CMK (cell line): ENCODE measurements at regions not wholly inside any gene's neighbourhood (a gene's known extent, or its start where the extent isn't known, plus 50 kb on each side); places are given as distances from the start of the nearest gene placed in this dataset.
"Not testable (repeated sequence)": the region's sequence is repeated elsewhere in the genome, so short reads cannot be mapped to it uniquely, and the experiment has no call there.

ENCODE experiments used
- DNase-seq: peaks from one replicate; pipeline ENCODE4 v3.0.0-alpha.2; 2010; ENCODE audit warnings: low read depth

DNA sequence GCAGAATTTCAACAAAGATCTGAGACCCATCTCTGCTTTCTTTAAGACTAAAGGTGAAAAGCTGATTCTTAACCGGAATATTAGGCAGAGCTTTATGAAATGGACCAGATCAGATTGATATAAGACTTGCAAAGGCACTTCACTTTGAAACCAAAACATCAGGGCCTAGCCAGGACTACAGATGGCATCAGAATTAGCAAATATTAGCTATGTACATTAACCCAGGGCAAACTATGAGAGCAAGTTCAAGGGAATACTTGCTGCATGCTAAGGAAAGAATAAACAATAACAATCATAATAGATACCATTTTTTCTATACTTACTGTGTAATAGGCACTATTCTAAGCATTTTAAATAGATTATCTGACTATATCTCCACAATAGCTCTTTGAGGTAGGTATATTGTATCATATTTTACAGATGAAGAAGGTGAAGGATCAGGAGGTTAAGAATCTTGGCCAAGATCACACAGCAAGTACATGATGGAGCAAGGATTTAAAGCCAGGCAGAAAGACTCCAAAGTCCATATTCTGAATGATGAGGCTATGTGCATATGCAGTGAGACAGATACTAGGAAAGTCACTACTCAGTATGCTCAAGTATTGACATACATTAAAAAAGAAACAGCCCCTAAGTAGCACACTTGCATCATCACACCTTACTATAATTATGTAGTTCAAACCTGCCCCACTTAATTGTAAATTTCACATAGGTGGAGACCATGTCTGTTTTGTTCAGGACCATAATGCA is 209.3 kb upstream of the PKN2 start:
- no peak for DNase-seq

DNA sequence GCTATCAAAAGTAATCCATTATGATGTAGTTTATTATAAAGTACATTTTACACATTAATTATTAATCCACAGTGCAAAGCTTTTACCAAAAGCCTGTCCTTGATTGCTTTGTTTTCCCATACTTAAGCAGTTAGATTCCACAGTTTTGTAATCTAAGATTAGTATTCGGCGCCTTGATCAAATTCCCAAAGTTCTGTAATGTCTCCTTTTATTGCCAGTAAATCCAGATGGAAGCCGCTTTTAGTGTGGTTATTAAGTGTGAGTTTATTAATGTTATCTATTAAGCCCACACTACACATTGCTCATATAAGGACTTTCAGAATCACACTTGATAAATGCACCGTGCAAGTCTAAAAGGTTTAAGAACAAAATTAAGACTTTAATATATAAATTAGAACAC is 199.2 kb upstream of the PKN2 start:
- no peak for DNase-seq

- no peak for DNase-seq
These were observed 195.8 kb upstream of the PKN2 start for GRCh38 chr1:88488237-88488636.

- no peak for DNase-seq
These were observed 193.4 kb upstream of the PKN2 start for GRCh38 chr1:88490676-88491075.

DNA sequence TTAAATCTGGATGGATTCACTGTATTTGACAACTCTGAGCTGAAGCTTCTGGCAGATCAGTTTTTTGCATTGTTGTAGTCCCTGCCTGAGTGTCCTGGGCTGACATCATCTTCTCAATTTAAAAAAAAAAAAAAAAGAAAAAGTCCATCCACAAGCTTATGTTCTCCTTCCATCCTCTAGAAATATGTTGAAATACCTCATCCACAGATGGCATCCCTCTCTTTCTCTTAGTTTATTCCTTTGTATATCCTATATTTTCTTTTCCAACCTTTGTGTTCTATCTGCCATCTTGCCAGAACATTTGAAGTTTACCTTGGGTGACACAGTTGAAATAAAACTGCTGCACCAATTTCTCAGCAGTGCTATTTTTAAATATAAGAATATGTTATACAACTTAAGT is 184.4 kb upstream of the PKN2 start:
- DNase-seq: no peak

DNA sequence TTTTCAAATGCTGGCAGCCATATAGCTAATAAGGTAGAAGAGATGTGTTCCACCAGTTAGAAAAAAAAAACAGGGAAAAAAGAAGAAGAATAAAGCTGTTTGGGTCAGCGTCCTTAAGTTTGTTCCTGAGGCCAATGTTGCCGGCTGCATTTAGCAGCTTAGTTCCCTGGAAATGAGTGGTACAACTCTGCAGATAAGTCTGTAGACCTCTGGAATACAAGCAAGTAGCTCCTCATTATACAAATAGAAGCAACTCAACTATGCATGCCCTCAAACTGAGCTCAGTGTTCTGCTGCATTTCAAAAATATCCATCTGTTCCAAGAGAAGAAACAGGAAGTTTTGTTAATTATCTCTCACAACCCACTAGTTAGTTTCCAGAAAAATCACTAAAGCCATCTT is 181.2 kb upstream of the PKN2 start:
- DNase-seq: no peak

- no peak for DNase-seq
These were observed 180.4 kb upstream of the PKN2 start for GRCh38 chr1:88503646-88504045.

- no peak for DNase-seq
These were observed 179.5 kb upstream of the PKN2 start for GRCh38 chr1:88504601-88505000.

GRCh38 chr1:88509379-88509778 is 174.7 kb upstream of the PKN2 start:
- DNase-seq: no peak

DNA sequence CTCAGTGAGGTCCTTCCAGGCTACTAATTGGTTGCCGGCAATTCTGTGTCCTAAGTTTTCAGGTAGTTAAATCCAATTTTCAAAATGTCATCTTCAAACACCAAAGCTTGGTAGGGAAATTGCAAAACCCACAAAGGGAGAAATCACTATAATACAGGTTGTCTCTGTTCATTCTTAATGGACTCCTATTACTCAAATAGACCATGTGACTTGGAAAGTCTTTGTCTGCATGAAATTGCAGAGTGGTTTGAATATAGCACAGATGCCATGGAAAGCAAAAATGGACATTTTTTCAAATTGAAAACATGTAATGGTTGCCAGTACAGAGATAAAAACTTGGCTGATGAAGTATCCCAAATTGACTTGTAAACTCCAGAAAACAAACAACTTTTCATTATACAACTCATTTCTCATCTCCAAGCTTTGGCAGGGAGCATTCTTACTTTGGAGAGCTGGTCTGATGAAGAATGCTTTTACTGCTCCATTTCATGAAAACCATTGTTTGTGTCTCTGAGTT is 169.5 kb upstream of the PKN2 start:
- no peak for DNase-seq

DNA sequence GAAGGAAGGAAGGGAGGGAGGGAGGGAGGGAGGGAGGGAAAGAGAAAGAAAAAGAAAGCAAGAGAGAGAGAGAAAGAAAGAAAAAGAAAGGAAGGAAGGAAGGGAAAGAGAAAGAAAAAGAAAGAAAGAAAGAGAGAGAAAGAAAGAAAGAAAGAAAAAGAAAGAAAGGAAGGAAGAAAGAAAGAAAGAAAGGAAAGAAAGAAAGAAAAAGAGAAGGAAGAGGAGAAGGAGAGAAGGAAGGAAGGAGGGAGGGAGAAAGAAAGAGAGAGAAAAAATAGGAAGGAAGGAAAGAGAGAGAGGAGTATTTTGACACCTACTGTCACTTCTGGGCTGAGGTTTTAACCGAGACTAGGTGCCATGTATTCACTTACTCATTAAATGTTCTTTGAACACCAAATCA is 166.6 kb upstream of the PKN2 start:
- DNase-seq: not testable (repeated sequence)

DNA sequence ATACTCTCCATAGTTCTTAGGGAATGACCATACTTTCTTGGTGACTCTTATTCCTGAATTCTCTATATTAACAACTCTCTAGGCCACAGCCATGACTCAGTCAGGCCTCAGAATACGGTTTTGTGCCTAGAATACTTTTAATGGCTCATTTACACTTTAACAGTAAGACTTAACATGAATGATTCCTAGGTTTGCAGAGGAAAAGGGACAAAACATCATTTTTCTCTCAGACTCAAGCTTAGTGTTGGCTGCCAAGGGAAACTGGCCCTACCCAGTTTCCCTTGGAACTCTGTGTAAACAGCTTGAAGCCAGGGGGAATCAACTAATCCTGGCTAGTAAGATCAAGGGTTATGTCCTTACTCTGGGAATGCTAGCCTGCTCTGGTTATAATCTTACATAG is 164.9 kb upstream of the PKN2 start:
- DNase-seq: no peak

GRCh38 chr1:88523854-88524528 is 160.1 kb upstream of the PKN2 start:
- DNase-seq: no peak

DNA sequence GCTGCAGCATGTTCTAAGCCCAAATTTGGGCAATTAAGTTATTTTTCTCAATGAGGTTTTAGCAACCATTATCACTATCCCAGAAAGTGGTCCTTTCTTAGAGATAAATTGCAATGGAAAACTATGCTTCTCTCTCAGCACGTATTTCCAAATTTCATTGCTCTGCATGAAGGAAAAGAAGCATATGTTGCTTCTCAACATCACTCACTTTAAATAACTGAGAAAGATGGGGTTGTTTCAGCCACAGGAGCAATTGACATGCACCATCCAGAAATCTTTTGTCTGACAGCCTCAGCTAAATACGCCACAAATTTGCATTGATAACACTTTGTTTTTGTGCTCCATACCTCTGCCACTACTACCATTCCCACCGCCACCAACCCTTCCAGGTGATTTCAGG is 157.6 kb upstream of the PKN2 start:
- DNase-seq: no peak

GRCh38 chr1:88528792-88529191 is 155.3 kb upstream of the PKN2 start:
- DNase-seq: no peak

DNA sequence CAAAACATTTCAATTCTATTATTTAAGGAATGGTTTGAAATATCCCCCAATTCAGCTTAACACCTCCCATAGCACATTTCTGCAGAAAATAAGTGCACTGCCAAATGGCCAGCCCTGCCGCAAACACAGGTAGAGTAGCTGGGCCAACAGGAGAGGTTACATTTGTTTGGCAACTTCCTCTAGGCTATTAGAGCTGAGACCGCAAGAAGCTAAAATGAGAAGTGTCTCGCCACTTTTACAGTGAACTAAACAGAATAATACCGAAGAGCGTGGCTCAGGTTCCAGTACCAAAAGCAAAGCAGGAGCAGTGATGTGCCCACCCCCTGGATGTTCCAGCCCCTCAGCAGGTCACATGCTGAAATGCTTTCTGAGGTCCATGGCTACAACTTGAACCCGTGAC is 154.5 kb upstream of the PKN2 start:
- DNase-seq: no peak

DNA sequence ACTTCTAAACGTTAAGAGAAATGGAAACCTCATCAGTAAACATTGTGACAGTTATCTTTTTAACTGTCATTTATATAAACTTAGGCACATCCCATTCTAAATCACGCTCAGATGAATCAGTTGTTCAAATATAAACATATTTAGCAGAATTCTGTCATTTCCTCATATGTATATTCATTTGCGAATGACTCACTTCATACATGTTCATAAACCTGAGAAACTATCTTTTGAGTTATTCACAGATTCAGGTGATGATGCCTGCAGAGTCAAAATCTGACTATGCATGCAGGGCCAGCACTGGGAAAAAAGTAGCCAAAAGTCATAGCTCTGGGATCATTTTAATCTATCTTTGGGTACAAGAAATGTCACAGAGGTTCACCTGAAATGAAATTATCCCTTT is 153.8 kb upstream of the PKN2 start:
- no peak for DNase-seq

DNA sequence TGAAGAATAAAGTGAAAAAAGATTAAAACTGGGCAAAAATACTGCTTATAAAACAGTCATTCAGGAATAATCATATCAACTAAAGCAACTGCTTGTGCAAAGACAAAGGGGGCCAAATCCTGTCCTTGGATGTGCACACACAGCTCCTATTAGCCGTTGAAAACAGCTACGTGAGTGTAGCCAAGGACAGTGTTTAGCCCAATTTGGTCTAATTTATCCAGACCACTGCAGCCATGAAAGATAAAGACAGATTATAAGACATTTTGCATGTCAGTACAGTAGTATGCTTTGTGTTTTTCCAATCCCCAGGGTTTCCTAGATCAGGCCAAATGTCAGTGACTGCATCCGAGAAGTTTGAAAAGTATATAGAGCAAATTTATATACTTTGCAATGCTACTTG is 146.3 kb upstream of the PKN2 start:
- DNase-seq: no peak

GRCh38 chr1:88538222-88538899 is 145.7 kb upstream of the PKN2 start:
- no peak for DNase-seq

- DNase-seq: no peak
These were observed 143.8 kb upstream of the PKN2 start for GRCh38 chr1:88540255-88540654.

GRCh38 chr1:88541596-88541995 is 142.5 kb upstream of the PKN2 start:
- DNase-seq: no peak

- no peak for DNase-seq
These were observed 139.9 kb upstream of the PKN2 start for GRCh38 chr1:88544195-88544594.

DNA sequence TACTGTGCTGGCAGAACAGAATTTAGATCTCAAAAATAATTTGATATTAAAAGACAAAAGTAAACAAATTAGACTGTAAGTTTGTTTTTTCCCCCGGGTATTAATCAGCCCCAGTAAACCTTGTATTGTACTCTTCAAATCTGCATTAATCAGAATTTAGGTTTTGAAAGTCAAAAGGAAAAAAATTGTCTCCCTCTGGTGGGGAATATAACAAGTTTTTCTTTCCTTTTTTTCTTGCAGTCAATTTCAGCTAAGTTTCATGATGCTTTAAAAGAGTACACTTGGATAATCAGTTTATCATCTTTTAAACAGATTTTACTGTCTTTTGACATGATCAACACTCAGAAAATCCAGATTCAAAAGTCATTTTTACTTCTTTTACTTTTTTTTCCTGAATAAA is 134.5 kb upstream of the PKN2 start:
- no peak for DNase-seq
